Neural cell (in vitro differentiated cells): ENCODE measurements at regions not wholly inside any gene's neighbourhood (a gene's known extent, or its start where the extent isn't known, plus 50 kb on each side); places are given as distances from the start of the nearest gene placed in this dataset.

ENCODE experiments used
- H2AFZ ChIP-seq: fragments of 200-600, 300-800 bp; sonication (generic), shearing (Covaris generic); 2 replicates; pipeline ENCODE4 v1.6.0; 2014; ENCODE audit warnings: low read depth, mild to moderate bottlenecking, antibody characterized with exemption, low read length, moderate library complexity
- H3F3A ChIP-seq: fragments of 200-600 bp; shearing (Covaris generic); 2 replicates; pipeline ENCODE4 v1.6.1; 2016; ENCODE audit warnings: mild to moderate bottlenecking, moderate library complexity, mixed read lengths, antibody characterized with exemption, low read length; ENCODE audit not compliant: insufficient read depth, poor library complexity, severe bottlenecking
- H3K27ac ChIP-seq: fragments of 200-600, 300-800 bp; sonication (generic), shearing (Covaris generic); 2 replicates; pipeline ENCODE4 v1.5.1; 2014; ENCODE audit warnings: mild to moderate bottlenecking, low read length, moderate library complexity
- H3K27me3 ChIP-seq: fragments of 300-800, 200-600 bp; sonication (generic), shearing (Covaris generic); 2 replicates; pipeline ENCODE4 v1.6.0; 2014; ENCODE audit warnings: mild to moderate bottlenecking, low read depth, low read length, moderate library complexity; ENCODE audit not compliant: insufficient read depth
- H3K36me3 ChIP-seq: fragments of 300-800, 200-600 bp; sonication (generic), shearing (Covaris generic); 2 replicates; pipeline ENCODE4 v1.5.1; 2014; ENCODE audit warnings: mild to moderate bottlenecking, antibody characterized with exemption, low read length, moderate library complexity; ENCODE audit not compliant: insufficient read depth
- H3K4me2 ChIP-seq: fragments of 300-800, 200-600 bp; sonication (generic), shearing (Covaris generic); 2 replicates; pipeline ENCODE4 v1.6.0; 2014; ENCODE audit warnings: mild to moderate bottlenecking, low read length
- H3K4me3 ChIP-seq: fragments of 300-800, 200-600 bp; sonication (generic), shearing (Covaris generic); 2 replicates; pipeline ENCODE4 v1.5.1; 2014; ENCODE audit warnings: mild to moderate bottlenecking, low read length, moderate library complexity
- H3K79me2 ChIP-seq: fragments of 200-600 bp; shearing (Covaris generic); replicated peaks from 2 replicates; pipeline ENCODE4 v1.6.0; 2014; ENCODE audit warnings: mild to moderate bottlenecking, low read length, moderate library complexity; ENCODE audit not compliant: insufficient read depth
- H3K9ac ChIP-seq: fragments of 300-800, 200-600 bp; sonication (generic), shearing (Covaris generic); 2 replicates; pipeline ENCODE4 v1.6.1; 2016; ENCODE audit warnings: mild to moderate bottlenecking, low read length, mixed read lengths
- H3K9me2 ChIP-seq: fragments of 200-600 bp; shearing (Covaris generic); 2 replicates; pipeline ENCODE4 v1.6.1; 2016; ENCODE audit warnings: mild to moderate bottlenecking, low read length, mixed read lengths; ENCODE audit not compliant: insufficient read depth
- H3K9me3 ChIP-seq: fragments of 200-600, 300-800 bp; sonication (generic), shearing (Covaris generic); 2 replicates; pipeline ENCODE4 v1.6.1; 2016; ENCODE audit warnings: mild to moderate bottlenecking, mixed run types, low read length, moderate library complexity, mixed read lengths
- H4K20me1 ChIP-seq: fragments of 200-600 bp; shearing (Covaris generic); 2 replicates; pipeline ENCODE4 v1.6.1; 2016; ENCODE audit warnings: mild to moderate bottlenecking, mixed run types; ENCODE audit not compliant: insufficient read depth
- CTCF ChIP-seq: fragments of 450-650 bp; IDR thresholded peaks from 2 replicates; pipeline ENCODE4 v1.5.1; 2014; ENCODE audit warnings: antibody characterized with exemption, mild to moderate bottlenecking, moderate library complexity; ENCODE audit not compliant: poor library complexity, severe bottlenecking
- EP300 ChIP-seq: fragments of 450-650 bp; conservative IDR thresholded peaks from 2 replicates; pipeline ENCODE4 v1.6.1; 2014; ENCODE audit warnings: antibody characterized with exemption, mild to moderate bottlenecking, moderate library complexity; ENCODE audit not compliant: poor library complexity, severe bottlenecking
- EZH2 ChIP-seq: fragments of 200-600, 300-800 bp; shearing (Covaris generic), sonication (generic); IDR thresholded peaks from 2 replicates; pipeline ENCODE4 v1.6.1; 2014; ENCODE audit warnings: antibody characterized with exemption, low read length, borderline replicate concordance, mild to moderate bottlenecking; ENCODE audit not compliant: insufficient read depth, poor library complexity, severe bottlenecking
- MXI1 ChIP-seq: fragments of 450-650 bp; conservative IDR thresholded peaks from 2 replicates; pipeline ENCODE4 v1.6.1; 2014; ENCODE audit warnings: antibody characterized with exemption, mild to moderate bottlenecking; ENCODE audit not compliant: poor library complexity, severe bottlenecking
- POLR2AphosphoS5 ChIP-seq: IDR thresholded peaks from 2 replicates; pipeline ENCODE4 v1.6.1; 2012
- RAD21 ChIP-seq: fragments of 450-650 bp; conservative IDR thresholded peaks from 2 replicates; pipeline ENCODE4 v1.6.1; 2014; ENCODE audit warnings: antibody characterized with exemption, mild to moderate bottlenecking, moderate library complexity
- REST ChIP-seq: IDR thresholded peaks from 2 replicates; pipeline ENCODE4 v1.6.1; 2012; ENCODE audit warnings: borderline replicate concordance
- SMC3 ChIP-seq: fragments of 450-650 bp; conservative IDR thresholded peaks from 2 replicates; pipeline ENCODE4 v1.6.1; 2014; ENCODE audit warnings: antibody characterized with exemption, mild to moderate bottlenecking, moderate library complexity; ENCODE audit not compliant: poor library complexity
- TAF1 ChIP-seq: IDR thresholded peaks from 2 replicates; pipeline ENCODE4 v1.6.1; 2012; ENCODE audit warnings: low read depth

- Histone ChIP-seq H3K36me3 (no peaks in the 10 kb centered on the region), H4K20me1 (no peaks in the 10 kb centered on the region), H3K79me2 (no peaks in the 10 kb centered on the region), H2AFZ (no peak overlapping the region), H3K27me3 (no peaks in the 10 kb centered on the region), H3K4me2 (no peak overlapping the region), H3K27ac (no peak overlapping the region), H3K9ac (no peak overlapping the region), H3K9me2 (no peaks in the 10 kb centered on the region), H3K4me3 (no peak overlapping the region), H3K9me3 (no peaks in the 10 kb centered on the region), H3F3A (no peaks in the 10 kb centered on the region)
- TF ChIP-seq EZH2 (no peak), REST (no peak), SMC3 (no peak), TAF1 (no peak), POLR2AphosphoS5 (no peak), RAD21 (no peak), CTCF (no peak), EP300 (no peak), MXI1 (no peak)
Measured at GRCh38 chr3:83189634-83190033, 1428.2 kb upstream of the GBE1 start.

GRCh38 chr3:83169473-83169872, 1408.0 kb upstream of the GBE1 start:
- H3K9me3 ChIP-seq, result no peaks in the 10 kb centered on the region
- no peaks in the 10 kb centered on the region for H3K36me3 ChIP-seq
- TF ChIP-seq POLR2AphosphoS5 (no peak), RAD21 (no peak), REST (no peak), EZH2 (no peak), EP300 (no peak), SMC3 (no peak), CTCF (no peak), TAF1 (no peak), MXI1 (no peak)
- H3K9me2 ChIP-seq, result no peaks in the 10 kb centered on the region
- H3K9ac ChIP-seq, result no peak overlapping the region
- no peak overlapping the region for H3K27ac ChIP-seq
- no peak overlapping the region for H2AFZ ChIP-seq
- no peaks in the 10 kb centered on the region for H3F3A ChIP-seq
- no peaks in the 10 kb centered on the region for H3K27me3 ChIP-seq
- no peaks in the 10 kb centered on the region for H3K79me2 ChIP-seq
- H4K20me1 ChIP-seq, result no peaks in the 10 kb centered on the region
- no peak overlapping the region for H3K4me2 ChIP-seq
- H3K4me3 ChIP-seq, result no peak overlapping the region
